GM19397 (cell line): ENCODE measurements at regions not wholly inside any gene's neighbourhood (a gene's known extent, or its start where the extent isn't known, plus 50 kb on each side); places are given as distances from the start of the nearest gene placed in this dataset.
A peak's percentile ranks its signal among the peaks of the same experiment; 100 is the strongest.
"Not testable (repeated sequence)": the region's sequence is repeated elsewhere in the genome, so short reads cannot be mapped to it uniquely, and the experiment has no call there.

ENCODE experiments used
- ATAC-seq: cut with Tn5 transposase; IDR thresholded peaks from one replicate; pipeline ENCODE4 v1.9.1; 2021; ENCODE audit warnings: mild to moderate bottlenecking, moderate library complexity; ENCODE audit not compliant: unreplicated experiment

DNA sequence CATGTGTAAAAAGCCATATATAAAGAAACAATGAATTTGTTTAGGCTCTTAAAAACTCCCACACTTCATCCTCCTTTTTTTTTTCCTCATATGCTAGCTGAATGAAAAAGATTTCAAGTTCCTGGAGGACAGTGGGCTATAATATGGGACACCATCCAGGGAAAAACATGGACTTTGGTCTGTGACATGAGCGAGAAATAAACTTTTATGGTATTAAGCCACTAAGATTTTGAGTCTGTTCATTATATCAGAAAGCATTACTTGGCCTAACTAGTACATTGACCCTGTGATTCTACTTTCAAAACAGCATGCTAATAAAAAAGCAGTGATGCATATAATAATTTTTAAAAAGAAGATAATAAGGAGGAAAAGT is 392.3 kb upstream of the CAMK1G start:
- no peak for ATAC-seq

DNA sequence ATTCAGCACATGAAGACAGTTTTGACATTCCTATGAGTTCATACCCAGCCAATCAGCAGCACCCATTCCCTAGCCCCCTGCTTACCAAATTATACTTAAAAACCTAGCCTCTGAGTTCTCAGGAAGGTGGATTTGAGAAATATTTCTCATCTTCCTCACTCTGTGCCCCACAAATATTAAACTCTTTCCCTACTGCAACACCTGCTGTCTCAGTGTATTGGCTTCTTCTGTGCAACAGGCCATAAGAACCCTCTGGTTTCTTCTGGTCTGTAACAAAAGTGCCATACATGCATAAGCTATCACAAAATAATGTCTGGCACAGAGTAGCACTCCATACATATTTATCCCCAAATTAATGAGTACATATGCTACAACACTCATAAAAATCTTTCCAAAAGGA is 387.4 kb upstream of the CAMK1G start:
- ATAC-seq = no peak

DNA sequence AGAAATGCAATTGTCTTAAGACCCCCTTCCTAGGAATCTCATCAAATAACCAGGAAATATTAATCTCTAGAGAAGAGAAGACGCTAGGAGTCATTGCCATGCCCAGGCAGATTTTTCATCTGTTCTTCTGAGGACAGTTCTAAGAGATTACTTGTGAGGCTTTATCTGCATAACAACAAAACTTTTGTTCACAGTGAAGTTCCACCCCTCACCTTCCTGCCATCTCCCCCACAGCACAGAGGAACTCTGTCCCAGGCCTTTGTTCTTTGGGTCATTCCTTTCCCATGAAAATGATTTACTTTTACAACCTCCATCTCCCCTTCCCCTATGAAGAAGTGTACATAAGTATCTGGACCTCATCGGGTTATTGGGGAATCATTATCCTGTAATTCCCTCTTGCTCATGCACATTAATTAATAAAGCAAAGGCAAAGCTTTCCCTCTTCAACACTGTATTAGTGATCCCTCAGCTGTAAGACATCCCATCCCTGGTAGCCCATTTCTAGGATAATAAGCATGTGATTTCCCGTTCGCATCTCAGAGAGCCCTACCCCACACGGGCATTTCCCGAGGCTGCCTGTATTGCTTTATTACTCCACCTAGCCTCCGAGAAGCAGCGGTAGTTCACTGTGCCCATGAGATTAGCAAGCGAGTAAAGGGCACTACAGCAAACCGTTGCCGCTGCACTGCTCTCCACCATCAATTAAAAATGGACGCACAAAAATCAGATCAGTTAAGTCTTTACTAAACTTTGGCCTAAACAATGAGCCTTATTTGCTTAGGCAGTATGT is 384.4 kb upstream of the CAMK1G start:
- no peak for ATAC-seq

DNA sequence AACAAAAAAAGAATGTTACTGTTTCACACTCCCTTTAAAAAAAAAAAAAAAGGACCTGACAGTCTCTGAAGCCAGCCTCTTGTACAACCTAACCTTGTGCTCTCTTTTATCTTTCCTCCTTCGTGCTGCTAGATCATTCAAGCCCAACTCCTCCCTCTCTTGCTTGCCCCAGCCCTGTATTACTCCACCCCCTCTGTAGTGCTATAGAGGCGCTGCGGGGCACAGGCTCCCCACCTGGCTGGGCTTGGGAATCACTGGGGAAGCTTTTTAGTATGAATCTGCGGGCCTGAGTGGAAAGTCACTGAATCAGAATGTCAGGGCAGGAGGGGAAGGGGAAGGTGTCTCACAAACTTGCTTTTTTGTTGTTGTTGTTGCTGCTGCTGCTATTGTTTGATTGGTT is 383.7 kb upstream of the CAMK1G start:
- ATAC-seq = no peak

DNA sequence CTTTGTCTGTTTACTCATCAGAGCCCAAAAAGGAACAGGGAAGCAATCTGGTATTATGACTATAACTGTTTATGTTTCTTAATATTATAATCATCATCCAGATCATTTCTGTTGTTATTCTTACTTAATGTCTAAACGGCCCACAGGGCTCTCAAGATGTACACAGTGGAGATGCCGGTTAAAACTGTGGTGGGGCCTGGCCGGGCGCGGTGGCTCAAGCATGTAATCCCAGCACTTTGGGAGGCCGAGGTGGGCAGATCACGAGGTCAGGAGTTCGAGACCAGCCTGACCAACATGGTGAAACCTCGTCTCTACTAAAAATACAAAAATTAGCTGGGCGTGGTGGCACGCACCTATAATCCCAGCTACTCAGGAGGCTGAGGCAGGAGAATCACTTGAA is 381.2 kb upstream of the CAMK1G start:
- ATAC-seq = not testable (repeated sequence)

DNA sequence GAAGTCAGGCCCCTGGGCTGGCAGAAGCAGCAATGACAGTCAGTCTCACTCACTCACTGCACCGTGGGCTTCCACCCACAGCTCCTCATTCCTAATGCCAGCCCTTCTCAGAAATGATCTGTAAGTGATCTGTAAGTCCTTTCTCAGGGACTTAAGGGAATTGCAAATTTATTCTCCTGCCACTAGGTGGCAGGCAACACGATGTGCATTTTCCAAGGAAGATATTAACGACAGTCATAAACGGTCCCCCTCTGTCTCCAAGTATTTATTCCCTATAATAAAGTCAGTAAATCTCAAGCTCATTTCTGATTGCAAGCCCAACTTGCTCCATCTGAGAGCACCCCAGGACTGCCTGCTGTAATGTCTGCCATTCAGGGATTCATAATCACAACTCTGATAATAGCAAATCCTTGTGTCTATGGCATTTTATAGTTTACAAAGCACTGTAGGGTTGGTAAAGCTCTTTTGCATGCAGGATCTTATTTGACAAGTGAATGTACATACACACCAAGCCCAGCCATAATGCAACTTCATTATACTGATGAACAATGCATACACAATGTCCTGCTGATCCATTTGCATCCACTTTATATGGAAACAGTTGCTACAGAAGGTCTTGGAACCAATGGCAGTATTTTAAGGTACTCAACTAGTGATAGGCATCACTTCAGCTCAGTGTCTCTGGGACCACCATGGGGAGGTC is 380.5 kb upstream of the CAMK1G start:
- no peak for ATAC-seq

DNA sequence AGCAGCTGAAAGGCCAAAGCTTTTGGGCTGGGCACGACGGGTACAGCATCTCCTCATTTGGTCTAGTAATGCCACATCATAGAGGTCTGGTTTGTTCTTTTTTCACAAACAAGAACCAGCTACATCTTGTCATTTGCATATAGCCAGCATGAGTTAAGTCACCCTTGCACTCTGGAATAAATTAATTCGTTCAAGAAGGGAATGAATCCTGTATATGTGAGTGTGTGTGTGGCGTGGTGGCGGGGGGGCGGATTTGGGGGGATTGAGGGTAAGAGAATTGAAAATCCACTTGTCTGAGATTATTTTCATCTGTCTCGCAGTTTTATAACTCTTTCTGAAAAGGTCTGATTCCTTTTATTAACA is 380.0 kb upstream of the CAMK1G start:
- no peak for ATAC-seq

DNA sequence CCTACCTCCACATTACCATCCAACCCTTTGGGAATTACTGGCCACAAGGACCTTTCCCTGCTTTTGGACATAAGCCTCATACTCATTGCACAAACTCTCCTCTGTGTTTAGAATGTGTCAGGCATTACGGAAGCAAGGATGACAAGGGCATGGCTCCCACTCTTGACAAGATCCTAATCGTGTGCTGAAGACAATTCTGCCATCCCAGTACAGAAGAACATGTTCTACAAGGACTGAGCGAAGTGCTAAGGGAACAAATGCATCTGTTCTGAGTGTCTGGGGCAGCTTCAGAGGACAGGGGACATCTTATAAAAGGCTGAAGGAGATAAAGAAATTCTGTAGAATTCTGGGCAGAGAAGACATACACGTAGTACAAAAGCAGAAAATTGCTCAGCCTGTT is 378.5 kb upstream of the CAMK1G start:
- ATAC-seq = no peak

DNA sequence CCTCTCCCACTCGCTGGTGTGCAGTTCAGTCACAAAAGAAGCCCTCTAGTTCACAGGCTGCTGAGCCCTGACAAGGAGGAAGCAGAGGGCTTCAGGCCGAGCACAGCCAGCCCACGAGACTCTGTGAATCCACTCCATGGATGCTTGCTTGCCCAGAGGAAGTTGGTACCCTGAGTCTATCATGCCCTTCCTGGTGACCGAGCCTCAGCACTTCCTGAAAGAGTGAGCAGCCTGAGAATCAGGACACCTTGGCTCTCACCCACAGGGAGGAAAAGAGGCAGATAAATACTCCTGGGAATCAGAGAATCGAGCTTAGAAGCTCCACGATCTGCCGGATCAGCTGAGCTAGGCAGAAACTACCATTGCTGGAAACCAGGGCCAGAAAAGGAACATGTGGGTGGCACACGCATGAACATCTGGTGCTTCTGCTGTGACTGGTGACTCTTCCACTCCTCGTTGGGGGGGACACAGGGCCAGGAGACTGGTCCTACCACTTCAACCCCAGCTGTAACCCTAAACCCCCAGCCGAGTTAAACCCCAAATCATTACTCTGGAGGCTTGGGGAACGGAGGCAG is 376.3 kb upstream of the CAMK1G start:
- ATAC-seq = no peak

DNA sequence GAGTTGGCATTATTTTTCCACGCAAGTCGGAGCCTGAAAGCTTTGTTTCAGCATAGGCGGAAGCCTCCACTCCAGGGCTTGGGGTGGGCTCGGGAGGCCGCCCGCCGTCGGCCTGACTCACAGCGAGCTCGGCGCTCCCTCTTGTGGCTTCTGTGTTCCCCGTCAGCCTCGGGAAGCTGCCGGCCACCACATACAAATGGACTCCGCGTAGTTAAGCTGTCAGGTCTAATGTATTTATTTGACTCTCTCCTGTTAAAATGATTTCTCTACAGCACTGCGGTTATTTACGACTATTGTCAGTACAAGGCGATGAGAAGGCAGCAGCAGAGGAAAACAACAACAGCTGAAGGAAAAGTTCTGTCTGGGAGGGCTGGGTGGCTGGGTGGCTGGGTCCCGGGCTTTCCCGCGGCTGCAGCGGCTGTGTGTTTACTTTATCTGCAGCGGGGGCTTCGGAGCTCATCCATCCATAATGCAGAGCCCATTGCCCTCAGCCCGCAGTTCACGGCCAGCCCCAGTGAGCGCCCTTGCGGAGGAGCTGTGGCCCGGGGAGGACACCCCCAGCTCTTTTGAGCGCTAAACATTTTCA is 375.7 kb upstream of the CAMK1G start:
- peak; percentile 74 for ATAC-seq

DNA sequence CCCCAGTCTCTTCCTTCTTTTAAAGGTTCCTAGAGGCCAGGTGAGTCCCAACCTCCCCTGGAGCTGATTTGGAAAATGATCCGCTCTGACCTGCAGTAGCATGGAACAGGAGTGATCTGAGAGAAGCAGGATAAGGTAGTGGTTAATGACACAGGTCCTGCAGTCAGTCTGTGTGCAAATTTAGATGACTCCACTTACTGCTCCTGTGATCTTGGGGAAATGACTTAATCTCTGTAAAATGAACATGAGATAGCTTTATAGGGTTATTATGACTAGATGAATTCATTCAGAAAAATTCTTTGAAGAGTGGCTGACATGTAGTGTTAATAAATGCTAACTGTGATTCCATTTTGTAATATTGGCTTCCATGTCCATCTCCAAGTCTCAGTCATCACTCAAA is 374.9 kb upstream of the CAMK1G start:
- ATAC-seq = no peak

DNA sequence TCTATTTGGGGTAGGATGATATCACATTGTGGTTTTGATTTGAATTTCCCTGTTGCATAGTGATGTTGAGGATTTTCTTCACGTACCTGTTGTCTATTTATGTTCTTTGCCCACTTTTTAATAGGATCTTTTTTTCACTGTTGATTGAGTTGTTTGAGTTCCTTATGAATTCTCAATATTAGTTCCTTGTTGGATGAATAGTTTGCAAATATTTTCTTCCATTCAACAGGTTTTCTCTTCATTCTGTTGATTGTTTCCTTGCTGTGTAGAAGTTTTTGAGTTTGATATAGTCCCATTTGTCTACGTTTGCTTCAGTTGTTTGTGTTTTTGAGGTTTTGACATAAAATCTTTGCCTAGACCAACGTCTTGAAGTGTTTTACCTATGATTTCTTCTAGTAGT is 369.5 kb upstream of the CAMK1G start:
- ATAC-seq = no peak

DNA sequence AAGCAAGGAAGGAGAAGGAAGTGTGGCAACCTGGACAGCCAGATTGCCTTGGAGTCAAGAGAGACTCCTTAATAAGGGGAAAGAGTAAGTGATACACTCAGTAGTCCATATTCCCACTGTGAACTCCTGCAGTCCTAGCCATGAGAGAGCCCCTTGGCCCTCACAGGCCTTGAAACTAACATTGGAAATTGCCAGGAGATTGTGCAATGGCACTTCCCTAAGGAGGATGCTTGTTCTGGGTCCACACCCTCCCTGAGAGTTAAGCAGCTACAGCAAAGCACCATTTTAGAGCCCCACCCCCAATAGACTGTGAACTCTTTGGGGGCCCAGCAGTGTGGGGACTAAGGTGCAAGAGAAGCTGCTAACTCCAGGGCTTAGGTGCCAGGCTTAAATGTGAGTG is 367.7 kb upstream of the CAMK1G start:
- no peak for ATAC-seq

DNA sequence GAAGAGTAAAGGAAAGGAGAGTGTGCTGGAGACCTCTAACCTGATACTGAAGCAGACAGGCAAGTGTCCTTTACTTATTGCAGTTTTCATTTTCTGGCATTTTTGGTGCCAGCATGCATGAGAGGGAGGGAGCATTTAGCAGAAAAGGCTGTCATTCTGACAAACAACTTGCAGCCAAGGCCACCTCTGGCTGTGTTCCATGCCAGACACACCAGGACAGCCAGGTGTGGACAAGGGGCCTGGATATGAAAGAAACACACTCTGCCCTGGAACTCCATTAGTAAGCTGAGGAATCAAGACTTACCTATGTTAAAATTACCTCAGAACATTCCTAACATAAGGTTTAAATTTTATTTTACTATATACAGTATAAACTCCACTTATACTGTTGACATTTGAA is 365.4 kb upstream of the CAMK1G start:
- no peak for ATAC-seq

DNA sequence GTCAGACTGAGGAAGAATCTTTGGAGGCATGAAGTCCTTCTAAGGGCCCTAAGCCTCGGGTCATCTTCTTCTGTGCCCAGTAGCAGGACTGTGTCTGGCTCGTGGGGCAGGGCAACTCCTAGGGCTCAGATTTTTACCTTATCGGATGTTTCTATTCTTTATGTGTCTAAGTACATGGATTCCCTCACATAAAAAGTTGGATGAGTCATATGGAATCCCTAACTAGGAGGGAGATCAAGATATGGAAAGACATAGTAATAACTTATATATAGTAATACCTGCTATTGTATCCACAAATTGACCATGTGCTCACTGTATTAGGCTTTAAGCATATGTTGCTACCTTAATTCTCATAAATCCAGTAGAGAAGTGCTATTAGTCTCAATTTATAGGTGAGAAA is 364.5 kb upstream of the CAMK1G start:
- no peak for ATAC-seq

DNA sequence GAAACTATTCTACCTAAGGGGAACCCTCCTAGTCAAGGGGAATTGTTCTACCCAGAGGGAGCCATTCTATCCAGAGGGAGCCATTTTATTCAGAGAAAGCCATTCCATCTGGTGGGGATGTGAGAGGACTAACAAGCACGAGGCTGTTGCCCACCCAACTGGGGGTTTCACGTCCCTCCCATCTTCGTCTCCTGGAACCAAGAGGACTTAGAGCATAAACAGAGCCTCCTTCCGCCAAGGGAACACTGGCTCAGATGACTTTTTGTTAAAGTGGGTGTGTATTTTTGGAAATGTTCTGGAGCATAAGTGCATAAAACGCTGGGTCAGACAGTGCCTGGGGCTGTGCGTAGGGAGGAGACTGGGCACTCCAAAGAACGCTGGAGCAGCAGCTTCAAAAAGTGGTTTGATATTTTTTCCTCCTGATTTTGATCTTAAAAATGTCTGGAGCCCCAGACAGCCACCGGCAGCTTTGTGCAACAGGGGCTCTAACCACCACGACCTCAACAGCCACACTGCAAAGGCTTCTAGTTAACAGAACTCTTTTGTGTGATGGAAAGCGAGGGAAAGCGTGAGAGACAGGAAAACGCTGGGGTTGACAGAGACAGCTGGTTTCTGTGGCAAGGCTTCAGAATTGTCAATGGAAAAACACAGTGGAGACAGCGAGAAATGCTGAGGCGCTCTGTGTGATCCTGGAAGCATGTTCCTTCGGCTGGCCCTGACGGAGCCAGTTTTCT is 363.6 kb upstream of the CAMK1G start:
- ATAC-seq = no peak

DNA sequence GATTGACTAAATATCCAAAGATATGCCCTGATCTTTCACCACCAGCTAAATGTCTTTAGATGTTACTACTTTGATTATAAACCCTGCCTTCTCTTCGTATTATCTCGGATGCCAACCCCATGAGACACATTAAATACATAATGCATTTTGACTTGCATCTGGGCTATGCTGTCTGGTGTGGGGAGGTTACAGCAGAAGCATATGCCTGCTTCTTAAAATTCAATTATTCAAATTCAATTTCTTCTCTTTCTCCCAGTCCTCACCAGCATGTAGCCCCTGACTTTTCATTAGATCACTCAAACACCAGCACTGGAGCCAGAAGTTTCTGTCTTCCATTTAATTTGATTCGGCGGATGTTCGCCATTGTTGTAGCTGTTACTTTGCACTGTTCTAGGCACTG is 360.7 kb upstream of the CAMK1G start:
- no peak for ATAC-seq

DNA sequence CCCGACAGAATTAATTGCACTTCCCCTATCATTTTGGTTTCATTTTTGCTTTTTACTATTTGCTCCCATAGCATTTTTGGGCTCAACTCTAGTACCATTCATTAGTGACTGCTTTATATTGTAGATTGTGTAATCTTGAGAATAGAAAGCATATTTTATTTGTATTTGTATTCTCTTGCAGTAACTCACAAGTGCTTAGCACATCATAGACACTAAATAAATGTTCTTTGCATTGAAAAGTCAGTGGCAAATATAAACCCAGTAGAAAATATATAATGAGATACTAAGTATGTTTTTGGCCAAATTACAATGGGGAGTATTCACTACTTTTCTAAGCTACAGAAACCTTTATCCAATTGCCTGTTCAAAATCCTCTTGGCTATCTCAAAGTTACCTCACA is 359.7 kb upstream of the CAMK1G start:
- ATAC-seq = no peak

DNA sequence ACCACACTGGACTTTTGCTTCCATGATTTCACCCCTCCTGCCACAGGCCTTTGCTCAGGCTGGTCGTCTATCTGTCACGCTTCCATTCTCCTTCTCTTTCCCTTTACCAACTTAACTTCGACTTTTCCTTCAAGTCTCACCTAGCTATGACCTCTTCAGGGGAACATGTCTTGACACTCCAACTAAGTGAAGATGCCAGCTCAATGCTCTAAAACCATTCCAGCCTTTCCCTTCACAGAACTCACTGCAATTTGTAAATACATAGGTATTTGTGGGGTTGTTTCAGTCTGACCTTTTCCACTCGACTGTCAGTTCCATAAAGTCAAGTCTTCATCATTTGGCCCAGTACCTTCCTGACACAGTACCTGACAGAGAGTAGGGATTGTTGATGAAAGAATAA is 358.6 kb upstream of the CAMK1G start:
- no peak for ATAC-seq

DNA sequence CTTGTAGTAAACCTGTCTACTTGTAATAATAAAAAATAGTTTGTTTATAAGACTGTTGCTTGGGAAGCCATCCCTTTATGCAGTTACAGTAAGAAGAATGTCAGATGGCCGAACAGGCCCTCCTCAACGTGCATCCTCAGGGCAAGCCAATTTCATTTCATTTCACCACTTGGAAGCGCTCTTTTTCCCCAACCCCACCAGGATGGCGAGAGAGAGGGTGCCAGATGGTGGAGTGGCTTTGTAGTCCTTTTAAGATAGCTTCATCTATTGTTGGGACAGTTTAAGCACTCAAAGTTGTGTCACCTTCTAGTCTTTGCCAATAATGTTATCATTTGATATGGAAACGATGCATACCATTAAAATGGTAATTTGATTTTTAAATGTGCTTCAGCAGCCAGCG is 356.3 kb upstream of the CAMK1G start:
- ATAC-seq = no peak

DNA sequence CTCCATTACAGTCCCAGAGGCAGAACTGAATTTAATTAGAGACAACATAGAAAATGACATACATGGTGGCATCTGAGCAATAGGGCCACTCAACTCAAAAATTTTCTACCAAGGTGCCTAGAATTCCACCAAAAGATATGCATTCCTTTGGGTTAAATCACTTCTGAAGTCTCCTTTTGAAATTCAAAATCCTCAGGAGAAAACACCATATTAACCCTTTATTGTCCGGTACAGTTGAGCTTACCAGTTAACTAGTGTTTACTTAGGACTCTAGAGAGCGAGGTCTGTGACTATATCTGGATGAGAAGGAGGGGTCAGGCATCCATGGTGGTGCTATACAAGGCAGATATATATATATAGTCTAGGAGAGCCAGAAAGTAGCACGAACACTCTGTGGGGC is 355.6 kb upstream of the CAMK1G start:
- no peak for ATAC-seq
